GM19099 (cell line): ENCODE measurements at regions not wholly inside any gene's neighbourhood (a gene's known extent, or its start where the extent isn't known, plus 50 kb on each side); places are given as distances from the start of the nearest gene placed in this dataset.

ENCODE experiments used
- POLR2A ChIP-seq: IDR thresholded peaks from 3 replicates; pipeline ENCODE4 v1.6.1; 2011; ENCODE audit warnings: low read depth; ENCODE audit not compliant: insufficient read length; ENCODE audit errors: extremely low read depth

DNA sequence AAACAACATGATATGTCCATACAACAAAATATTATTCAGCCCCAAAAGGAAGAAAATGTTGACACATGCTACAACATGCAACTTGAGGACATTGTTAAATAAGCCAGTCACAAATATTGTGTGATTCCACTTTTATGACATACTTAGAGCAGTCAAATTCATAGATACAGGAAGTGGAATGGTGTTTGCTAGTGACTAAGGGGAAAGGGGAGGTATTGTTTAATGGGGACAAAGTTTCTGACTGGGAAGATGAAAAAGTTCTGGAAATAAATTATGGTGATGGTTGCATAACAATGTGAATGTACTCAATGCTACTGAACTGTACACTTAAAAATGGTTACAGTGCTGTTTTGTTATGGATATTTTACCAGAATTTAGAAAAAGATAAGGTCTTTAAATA is 77.7 kb downstream of the RHOU start:
- TF ChIP-seq POLR2A, result no peak

DNA sequence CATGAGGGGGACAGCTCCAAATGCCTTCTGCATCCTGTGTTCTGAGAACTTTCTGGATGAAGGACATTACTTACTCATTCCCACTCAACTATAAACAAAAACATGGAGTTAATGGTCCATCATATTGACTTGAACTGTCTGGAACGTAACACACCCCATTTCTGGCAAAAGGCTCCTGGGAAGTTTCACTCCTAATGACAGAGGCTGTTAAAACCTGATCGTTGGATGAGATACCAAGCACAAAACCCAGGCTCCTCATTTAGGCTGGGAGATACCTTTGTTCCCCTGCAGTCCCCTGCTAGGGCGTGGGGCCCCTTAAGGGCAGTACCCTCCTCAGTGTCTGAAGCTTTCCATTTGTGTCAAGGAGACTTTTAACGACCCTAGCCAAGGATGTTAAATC is 78.9 kb downstream of the RHOU start:
- no peak for TF ChIP-seq POLR2A

DNA sequence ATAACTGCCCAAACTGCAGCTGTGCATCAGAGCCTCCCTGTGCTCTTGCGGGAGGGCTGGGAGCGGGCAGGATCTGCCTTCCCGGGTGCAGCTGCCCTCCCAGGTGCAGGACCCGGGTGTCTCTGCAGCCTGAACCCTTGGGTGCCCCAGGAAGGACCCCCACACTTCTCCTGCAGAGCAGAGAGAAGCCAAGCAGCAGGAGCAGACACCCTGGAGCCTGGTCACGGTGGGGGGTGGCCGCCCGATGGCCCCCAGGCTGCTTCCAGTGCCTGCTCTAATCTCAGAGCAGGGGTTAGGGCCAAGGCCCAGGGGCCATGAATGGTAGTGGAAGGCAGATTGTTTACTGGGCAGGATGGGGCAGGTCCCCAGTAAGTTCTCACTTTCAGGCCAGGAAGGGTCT is 83.0 kb downstream of the RHOU start:
- TF ChIP-seq POLR2A, result no peak

- no peak for TF ChIP-seq POLR2A
Measured at GRCh38 chr1:228818928-228819630, 83.8 kb downstream of the RHOU start.

- no peak for TF ChIP-seq POLR2A
Measured at GRCh38 chr1:228821252-228821651, 86.0 kb downstream of the RHOU start.

GRCh38 chr1:228823200-228823599 is 87.9 kb downstream of the RHOU start:
- no peak for TF ChIP-seq POLR2A

DNA sequence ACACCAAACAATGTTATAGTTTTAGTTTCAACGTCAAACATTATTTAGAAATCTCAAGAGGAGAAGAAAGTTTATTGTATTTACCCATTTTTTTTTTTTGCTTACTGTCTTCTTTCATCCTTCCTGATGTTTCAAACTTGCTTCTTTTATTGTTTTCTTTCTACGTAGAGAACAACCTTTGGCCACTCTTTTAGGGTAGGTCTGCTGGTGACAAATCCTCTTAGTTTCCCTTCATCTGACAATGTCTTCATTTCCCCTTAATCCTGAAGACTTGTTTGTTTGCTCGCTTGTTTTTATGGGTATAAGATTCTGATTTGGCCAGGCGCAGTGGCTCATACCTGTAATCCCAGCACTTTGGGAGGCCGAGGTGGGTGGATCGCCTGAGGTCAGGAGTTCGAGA is 89.1 kb downstream of the RHOU start:
- no peak for TF ChIP-seq POLR2A

GRCh38 chr1:228825041-228825440 is 89.8 kb downstream of the RHOU start:
- TF ChIP-seq POLR2A, result no peak

DNA sequence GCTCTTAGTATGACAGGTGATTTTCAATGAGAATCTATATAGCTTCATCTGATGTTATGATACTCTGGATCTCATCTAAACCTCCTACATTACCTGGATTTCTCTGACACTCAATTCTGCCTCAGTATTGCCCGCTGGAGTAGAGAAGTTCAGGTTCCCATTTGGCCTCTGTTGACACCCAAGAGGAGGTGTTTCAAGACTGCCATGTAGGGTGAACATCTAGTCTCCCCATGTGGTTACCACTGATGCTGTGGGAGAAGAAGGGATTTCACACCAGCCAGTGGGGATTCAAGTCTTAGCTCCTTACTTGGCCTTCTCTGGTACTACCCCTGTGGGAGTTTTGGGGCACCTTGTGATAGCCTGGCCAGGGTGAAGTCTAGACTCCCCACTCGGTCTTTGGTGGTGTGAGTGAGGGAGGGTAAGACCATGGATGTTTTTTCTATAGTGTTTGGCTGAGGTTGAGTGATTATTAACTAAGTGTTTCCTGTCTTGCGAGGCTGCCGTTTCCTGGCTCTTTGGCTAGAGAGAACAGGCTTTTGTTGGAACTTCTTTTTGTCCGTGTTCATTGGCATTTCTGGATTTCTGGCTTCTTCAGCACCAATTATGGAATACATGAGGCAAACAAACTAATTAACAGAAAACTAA is 90.7 kb downstream of the RHOU start:
- peak; percentile 61 for TF ChIP-seq POLR2A

DNA sequence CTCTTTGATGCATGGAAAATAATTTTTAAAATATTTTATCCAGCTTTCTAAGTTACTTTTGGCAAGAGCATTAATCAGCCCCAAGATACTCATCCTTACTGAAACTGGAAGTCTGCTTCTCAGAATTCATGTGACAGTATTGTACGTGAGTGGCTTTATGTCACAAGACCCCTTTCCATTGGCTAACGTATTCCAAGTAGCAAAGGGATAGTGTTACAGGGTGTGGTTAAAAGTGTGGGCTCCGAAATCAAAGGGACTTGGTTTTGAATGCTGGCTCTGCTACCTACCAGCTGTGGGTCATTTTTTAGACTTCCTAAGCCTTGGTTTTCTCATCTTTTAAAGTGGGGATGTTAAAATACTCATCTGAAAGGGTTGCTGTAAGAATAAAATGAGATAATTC is 91.7 kb downstream of the RHOU start:
- no peak for TF ChIP-seq POLR2A

GRCh38 chr1:228828151-228828550 is 92.9 kb downstream of the RHOU start:
- no peak for TF ChIP-seq POLR2A

- TF ChIP-seq POLR2A, result no peak
Measured at GRCh38 chr1:228830185-228830953, 95.1 kb downstream of the RHOU start.

DNA sequence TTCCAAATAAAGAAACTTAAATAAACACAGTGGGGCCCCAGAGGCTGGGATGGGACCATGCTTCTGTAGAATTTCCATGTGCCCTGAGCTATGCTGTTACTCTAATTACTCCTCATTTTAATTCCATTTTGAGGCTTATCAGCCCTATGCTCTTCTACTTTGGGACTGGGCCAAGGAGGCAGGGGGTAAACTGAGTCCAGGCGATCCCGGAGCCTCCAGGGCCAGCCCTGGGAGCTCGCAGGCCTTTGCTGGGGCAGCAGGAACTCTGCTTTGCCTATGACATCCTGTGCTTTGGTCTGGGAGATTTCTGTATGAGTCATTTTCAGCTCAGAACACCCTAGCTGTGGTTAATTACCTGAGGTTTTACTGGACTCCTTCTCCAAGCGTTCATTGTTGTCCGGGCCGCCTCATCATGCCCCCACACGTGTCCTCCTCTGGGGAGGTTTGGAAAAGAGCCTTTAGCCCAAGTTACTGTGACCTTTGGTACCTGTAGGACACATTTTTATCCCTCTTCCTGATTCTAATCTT is 95.7 kb downstream of the RHOU start:
- no peak for TF ChIP-seq POLR2A

DNA sequence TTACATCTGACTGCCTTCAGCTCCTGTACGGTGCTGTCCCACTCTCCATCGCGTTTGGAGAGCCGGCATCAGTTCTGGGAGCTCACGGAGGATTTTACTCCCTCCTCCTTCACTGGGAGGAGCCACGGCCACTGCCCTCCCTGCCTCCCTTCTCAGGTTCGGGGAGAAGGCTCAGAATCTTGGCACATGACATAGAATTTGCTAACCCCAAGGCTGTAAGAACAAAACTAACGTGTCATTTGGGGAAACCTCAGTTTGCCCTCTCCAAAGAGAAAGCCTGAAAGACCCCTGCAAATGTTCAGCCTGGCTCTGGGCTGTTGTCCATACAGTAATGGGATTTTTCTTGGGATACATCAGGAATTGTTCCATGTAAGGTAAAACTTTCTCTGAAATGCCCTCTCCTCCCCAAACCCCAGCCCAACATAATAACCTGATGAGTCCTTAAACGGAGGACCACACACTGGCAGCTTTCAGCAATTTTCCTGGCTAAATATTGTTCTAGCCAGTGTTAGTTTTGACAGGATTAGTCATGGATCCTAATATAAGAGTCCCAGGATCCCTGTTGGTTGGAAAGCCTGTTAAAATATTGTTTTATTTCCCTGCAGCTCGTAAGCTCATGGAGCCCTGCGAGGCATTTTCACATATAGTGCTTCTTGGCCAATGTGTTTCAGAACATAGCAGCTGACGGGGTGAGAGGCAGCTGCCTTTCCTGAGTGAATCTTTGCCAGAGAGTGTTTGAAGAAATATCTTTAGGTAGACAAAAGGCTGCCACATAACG is 98.8 kb downstream of the RHOU start:
- TF ChIP-seq POLR2A, result no peak

DNA sequence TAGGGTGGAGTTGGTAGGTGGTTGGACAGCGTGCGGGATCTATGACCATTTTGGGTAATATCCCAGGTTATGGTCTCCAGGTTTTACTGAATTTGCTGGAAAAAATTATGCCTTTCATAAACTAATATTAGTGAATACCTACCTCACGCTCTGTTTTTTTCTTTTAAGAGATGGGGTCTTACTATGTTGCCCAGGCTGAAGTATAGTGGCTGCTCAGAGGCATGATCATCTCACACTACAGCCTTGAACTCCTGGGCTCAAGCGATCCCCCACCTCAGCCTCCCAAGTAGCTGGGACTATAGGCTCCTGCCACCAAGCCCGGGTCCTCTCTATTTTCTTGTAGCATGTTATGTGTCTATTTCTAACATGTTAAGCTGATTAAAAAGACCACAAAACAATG is 100.2 kb downstream of the RHOU start:
- no peak for TF ChIP-seq POLR2A
